OCI-LY3 (cell line): ENCODE measurements at regions not wholly inside any gene's neighbourhood (a gene's known extent, or its start where the extent isn't known, plus 50 kb on each side); places are given as distances from the start of the nearest gene placed in this dataset.

Experiments used
- H2AFZ ChIP-seq: fragments of 200-600, 300-600 bp; shearing (Covaris generic); 2 replicates; pipeline ENCODE4 v1.6.0; 2014; ENCODE audit warnings: antibody characterized with exemption, low read depth, low read length
- H3K27ac ChIP-seq: fragments of 200-600, 300-600 bp; sonication (generic); 2 replicates; pipeline ENCODE4 v1.5.1; 2014; ENCODE audit warnings: mild to moderate bottlenecking, low read length, moderate library complexity, mixed read lengths
- H3K27me3 ChIP-seq: fragments of 200-600, 300-600 bp; sonication (generic); 2 replicates; pipeline ENCODE4 v1.6.1; 2014; ENCODE audit warnings: low read depth, low read length, mixed read lengths
- H3K36me3 ChIP-seq: fragments of 200-600, 300-600 bp; sonication (generic); replicated peaks from 2 replicates; pipeline ENCODE3; 2014; ENCODE audit warnings: low read depth, low read length, mixed read lengths
- H3K4me1 ChIP-seq: fragments of 300-600, 200-600 bp; sonication (generic); 2 replicates; pipeline ENCODE4 v1.6.1; 2014; ENCODE audit warnings: low read length, mixed read lengths
- H3K4me2 ChIP-seq: fragments of 200-600, 300-600 bp; sonication (generic); 2 replicates; pipeline ENCODE4 v1.6.1; 2014; ENCODE audit warnings: low read length, mixed read lengths
- H3K4me3 ChIP-seq: fragments of 300-600, 200-600 bp; sonication (generic); 2 replicates; pipeline ENCODE4 v1.5.1; 2014; ENCODE audit warnings: antibody characterized with exemption, mild to moderate bottlenecking, low read length, moderate library complexity
- H3K79me2 ChIP-seq: fragments of 300-600, 200-600 bp; shearing (Covaris generic); 2 replicates; pipeline ENCODE4 v1.6.1; 2014; ENCODE audit warnings: mild to moderate bottlenecking, low read length, mixed read lengths
- H3K9ac ChIP-seq: fragments of 300-600, 200-600 bp; shearing (Covaris generic); 2 replicates; pipeline ENCODE4 v1.6.0; 2014; ENCODE audit warnings: mild to moderate bottlenecking, low read length, moderate library complexity
- H3K9me3 ChIP-seq: fragments of 200-600, 300-600 bp; shearing (Covaris generic); 2 replicates; pipeline ENCODE4 v1.6.1; 2014; ENCODE audit warnings: low read length, mixed read lengths; ENCODE audit not compliant: insufficient read depth
- H4K20me1 ChIP-seq: fragments of 200-600, 300-600 bp; sonication (generic); 2 replicates; pipeline ENCODE4 v1.6.1; 2016; ENCODE audit warnings: low read length, mixed read lengths; ENCODE audit not compliant: insufficient read depth
- CTCF ChIP-seq: fragments of 200-600, 300-600 bp; sonication (generic); IDR thresholded peaks from 2 replicates; pipeline ENCODE4 v1.5.1; 2014; ENCODE audit warnings: antibody characterized with exemption, low read length, low read depth
- EZH2phosphoT487 ChIP-seq: fragments of 200-600 bp; shearing (Covaris generic); IDR thresholded peaks from 2 replicates; pipeline ENCODE4 v1.6.1; 2018; ENCODE audit warnings: antibody characterized with exemption, mixed run types, low read depth

DNA sequence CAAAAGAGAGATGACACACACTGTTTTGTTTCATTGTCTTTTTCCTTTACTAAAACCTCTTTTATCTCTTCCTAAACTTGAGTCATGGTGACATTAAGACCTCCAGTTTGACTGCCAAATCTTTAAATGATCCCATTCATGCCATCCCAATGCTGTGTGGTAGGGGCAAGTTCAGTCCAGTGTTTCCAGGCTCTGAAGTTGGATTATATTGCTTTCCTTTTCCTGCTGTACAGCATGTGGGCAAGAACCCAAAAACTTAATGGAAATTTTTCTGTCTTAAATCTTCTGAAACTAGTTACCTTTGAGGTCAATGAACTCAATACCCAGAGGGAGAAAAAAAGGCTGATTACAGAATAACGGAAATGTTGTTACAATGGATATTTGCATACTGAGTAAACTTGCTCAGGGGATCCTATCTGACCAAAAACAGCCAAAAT, 187.1 kb upstream of the FAR2 start:
- Histone ChIP-seq H2AFZ (no peak overlapping the region), H3K27ac (no peak overlapping the region), H3K4me2 (no peak overlapping the region), H3K4me1 (peaks cover 6% of the 10 kb centered on the region; the same call in 1 of the 2 replicates), H3K9me3 (no peaks in the 10 kb centered on the region), H3K4me3 (no peak overlapping the region), H3K9ac (no peak overlapping the region), H3K27me3 (no peaks in the 10 kb centered on the region), H3K36me3 (no peaks in the 10 kb centered on the region), H4K20me1 (no peaks in the 10 kb centered on the region), H3K79me2 (no peaks in the 10 kb centered on the region)
- TF ChIP-seq CTCF (no peak), EZH2phosphoT487 (no peak)

GRCh38 chr12:28963554-28963953, 185.5 kb upstream of the FAR2 start:
- no peaks in the 10 kb centered on the region for H3K27me3 ChIP-seq
- H3K79me2 ChIP-seq: no peaks in the 10 kb centered on the region
- no peak overlapping the region for H3K27ac ChIP-seq
- peak overlapping the region; percentile 70 for H3K4me2 ChIP-seq
- H3K4me3 ChIP-seq: peak overlapping the region; percentile 60
- peak; percentile 79 for TF ChIP-seq CTCF
- TF ChIP-seq EZH2phosphoT487: no peak
- H4K20me1 ChIP-seq: no peaks in the 10 kb centered on the region
- peaks cover 6% of the 10 kb centered on the region; the same call in 1 of the 2 replicates for H3K4me1 ChIP-seq
- H2AFZ ChIP-seq: peak overlapping the region; percentile 82
- H3K9me3 ChIP-seq: no peaks in the 10 kb centered on the region
- H3K36me3 ChIP-seq: no peaks in the 10 kb centered on the region
- 0 out of 2 replicates have a peak overlapping the region, but pooled peaks have one; percentile 15 for H3K9ac ChIP-seq

DNA sequence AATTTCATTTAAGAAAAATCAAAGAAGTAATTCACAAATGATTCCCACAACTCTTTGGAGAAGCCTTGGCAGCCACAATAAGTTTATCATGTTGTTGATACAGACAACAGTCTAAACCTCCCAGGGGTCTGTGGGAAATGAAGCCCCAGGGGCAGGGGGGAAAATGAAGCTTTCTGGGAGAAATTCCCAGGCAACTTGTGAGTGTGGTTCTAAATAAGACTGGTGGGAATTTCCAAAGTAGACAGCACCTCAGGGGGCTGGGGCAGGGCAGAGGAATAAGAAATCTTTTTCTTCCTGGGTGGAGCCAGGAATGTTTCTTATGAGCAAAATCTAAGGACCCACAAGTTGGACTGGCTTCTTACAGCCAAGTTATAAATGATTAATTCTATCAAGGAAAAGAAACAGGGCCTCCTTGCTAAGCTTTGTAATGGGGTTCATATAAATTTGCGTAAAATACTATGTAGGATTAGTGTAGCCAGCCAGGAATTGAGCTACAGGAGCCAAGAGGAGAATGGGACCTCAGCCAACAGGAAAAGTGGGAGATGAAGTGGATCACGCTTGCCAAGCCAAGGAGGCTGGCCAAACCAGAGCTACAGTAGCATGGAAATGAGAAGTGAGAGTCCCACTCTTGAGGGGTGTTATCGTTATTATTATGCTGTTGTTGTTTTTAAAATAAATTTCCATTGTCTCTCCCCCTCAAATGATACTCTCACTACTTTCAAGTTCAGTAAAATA, 182.9 kb upstream of the FAR2 start:
- no peaks in the 10 kb centered on the region for H3K27me3 ChIP-seq
- H3K9me3 ChIP-seq: no peaks in the 10 kb centered on the region
- no peak for TF ChIP-seq EZH2phosphoT487
- TF ChIP-seq CTCF: no peak
- no peaks in the 10 kb centered on the region for H3K36me3 ChIP-seq
- H4K20me1 ChIP-seq: no peaks in the 10 kb centered on the region
- no peak overlapping the region for H3K4me3 ChIP-seq
- H2AFZ ChIP-seq: no peak overlapping the region
- no peak overlapping the region for H3K4me2 ChIP-seq
- no peaks in the 10 kb centered on the region for H3K79me2 ChIP-seq
- H3K9ac ChIP-seq: no peak overlapping the region
- no peak overlapping the region for H3K27ac ChIP-seq
- peaks cover 6% of the 10 kb centered on the region; the same call in 1 of the 2 replicates for H3K4me1 ChIP-seq

DNA sequence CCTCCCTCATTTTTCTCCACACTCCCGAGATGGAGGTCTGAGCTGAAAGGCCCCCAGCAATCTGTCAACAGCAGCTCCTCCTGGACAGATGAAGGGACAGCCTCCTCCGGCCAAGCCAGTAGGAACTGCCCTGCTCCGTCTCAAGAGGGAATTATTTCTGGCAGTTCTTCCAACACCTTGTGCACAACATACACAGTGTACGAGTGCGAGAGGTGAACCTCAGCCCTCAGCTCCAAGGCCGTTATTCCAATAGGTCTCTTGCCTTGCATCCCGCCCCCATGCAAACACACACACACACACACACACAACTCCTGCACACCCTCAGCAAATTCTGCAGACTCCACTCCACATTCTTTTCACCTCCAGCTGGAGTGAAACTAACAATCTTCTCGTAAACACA, 181.7 kb upstream of the FAR2 start:
- H3K27me3 ChIP-seq: no peaks in the 10 kb centered on the region

More for the DNA sequence above, 181.7 kb upstream of the FAR2 start:
- no peaks in the 10 kb centered on the region for H3K9me3 ChIP-seq
- no peaks in the 10 kb centered on the region for H3K79me2 ChIP-seq
- peaks cover 6% of the 10 kb centered on the region; the same call in 1 of the 2 replicates for H3K4me1 ChIP-seq
- H3K27ac ChIP-seq: no peak overlapping the region
- H3K4me3 ChIP-seq: no peak overlapping the region
- H4K20me1 ChIP-seq: no peaks in the 10 kb centered on the region
- no peak overlapping the region for H3K9ac ChIP-seq
- H2AFZ ChIP-seq: no peak overlapping the region
- TF ChIP-seq EZH2phosphoT487 (no peak), CTCF (no peak)
- no peak overlapping the region for H3K4me2 ChIP-seq
- H3K36me3 ChIP-seq: no peaks in the 10 kb centered on the region
